Kidney glomerular epithelial cell (primary cell): ENCODE measurements at regions not wholly inside any gene's neighbourhood (a gene's known extent, or its start where the extent isn't known, plus 50 kb on each side); places are given as distances from the start of the nearest gene placed in this dataset.

Experiments
- DNase-seq: peaks from one replicate; lab custom pipeline; 2025; lab: John Stamatoyannopoulos, UW

GRCh38 chr12:30151831-30152230, 368.1 kb upstream of the TMTC1 start:
- DNase-seq, result no peak

- DNase-seq, result no peak
These were observed 362.8 kb upstream of the TMTC1 start for GRCh38 chr12:30146561-30146960.

- peak; percentile 54 for DNase-seq
These were observed 361.9 kb upstream of the TMTC1 start for GRCh38 chr12:30145684-30146032.

GRCh38 chr12:30144777-30145683, 361.3 kb upstream of the TMTC1 start:
- no peak for DNase-seq

GRCh38 chr12:30142301-30142700, 358.6 kb upstream of the TMTC1 start:
- DNase-seq, result no peak

- DNase-seq, result no peak
These were observed 354.7 kb upstream of the TMTC1 start for GRCh38 chr12:30138483-30138882.

- DNase-seq, result no peak
These were observed 353.0 kb upstream of the TMTC1 start for GRCh38 chr12:30136696-30137095.

- no peak for DNase-seq
These were observed 352.0 kb upstream of the TMTC1 start for GRCh38 chr12:30135776-30136175.

GRCh38 chr12:30134229-30134628, 350.5 kb upstream of the TMTC1 start:
- no peak for DNase-seq

- no peak for DNase-seq
These were observed 343.2 kb upstream of the TMTC1 start for GRCh38 chr12:30126944-30127343.

- DNase-seq, result no peak
These were observed 336.8 kb upstream of the TMTC1 start for GRCh38 chr12:30120522-30120921.

- DNase-seq, result no peak
These were observed 333.7 kb upstream of the TMTC1 start for GRCh38 chr12:30117483-30117882.

- no peak for DNase-seq
These were observed 328.0 kb upstream of the TMTC1 start for GRCh38 chr12:30111719-30112118.

- DNase-seq, result no peak
These were observed 327.3 kb upstream of the TMTC1 start for GRCh38 chr12:30110958-30111586.

- DNase-seq, result no peak
These were observed 326.8 kb upstream of the TMTC1 start for GRCh38 chr12:30110498-30110897.

GRCh38 chr12:30108666-30109065, 324.9 kb upstream of the TMTC1 start:
- DNase-seq, result no peak

- DNase-seq, result no peak
These were observed 322.6 kb upstream of the TMTC1 start for GRCh38 chr12:30106204-30106965.

GRCh38 chr12:30105505-30105904, 321.8 kb upstream of the TMTC1 start:
- DNase-seq, result no peak

GRCh38 chr12:30104971-30105370, 321.2 kb upstream of the TMTC1 start:
- no peak for DNase-seq

- no peak for DNase-seq
These were observed 317.0 kb upstream of the TMTC1 start for GRCh38 chr12:30100741-30101140.

- DNase-seq, result no peak
These were observed 314.9 kb upstream of the TMTC1 start for GRCh38 chr12:30098677-30099076.

- no peak for DNase-seq
These were observed 311.8 kb upstream of the TMTC1 start for GRCh38 chr12:30095511-30095910.
